IMR-90 (cell line): ENCODE measurements at regions not wholly inside any gene's neighbourhood (a gene's known extent, or its start where the extent isn't known, plus 50 kb on each side); places are given as distances from the start of the nearest gene placed in this dataset.

Experiments
- BHLHE40 ChIP-seq: fragments of 150-350 bp; IDR thresholded peaks from 2 replicates; pipeline ENCODE4 v1.6.1; 2016; ENCODE audit warnings: mild to moderate bottlenecking, low read depth, low read length
- CEBPB ChIP-seq: IDR thresholded peaks from 2 replicates; pipeline ENCODE4 v1.6.1; 2012; ENCODE audit warnings: low read depth, low read length, improper control_type of control experiment
- CHD1 ChIP-seq: IDR thresholded peaks from 2 replicates; pipeline ENCODE4 v1.6.1; 2012; ENCODE audit warnings: low read depth, low read length, improper control_type of control experiment
- CTCF ChIP-seq: conservative IDR thresholded peaks from 2 replicates; pipeline ENCODE4 v1.5.1; 2012; ENCODE audit warnings: mild to moderate bottlenecking, low read depth, low read length, improper control_type of control experiment
- FOS ChIP-seq: fragments of 150-350 bp; IDR thresholded peaks from 2 replicates; pipeline ENCODE4 v1.6.1; 2016; ENCODE audit warnings: low read depth, low read length
- MAFK ChIP-seq: IDR thresholded peaks from 2 replicates; pipeline ENCODE4 v1.6.1; 2012; ENCODE audit warnings: low read depth, low read length, improper control_type of control experiment
- MAZ ChIP-seq: IDR thresholded peaks from 2 replicates; pipeline ENCODE4 v1.6.1; 2012; ENCODE audit warnings: low read depth, mild to moderate bottlenecking, low read length, improper control_type of control experiment, moderate library complexity, borderline replicate concordance
- MXI1 ChIP-seq: IDR thresholded peaks from 2 replicates; pipeline ENCODE4 v1.6.1; 2012; ENCODE audit warnings: low read depth, mild to moderate bottlenecking, low read length, moderate library complexity, borderline replicate concordance
- NFE2L2 ChIP-seq: fragments of 150-350 bp; IDR thresholded peaks from 2 replicates; pipeline ENCODE4 v1.6.1; 2016; ENCODE audit warnings: low read depth, mild to moderate bottlenecking, low read length
- POLR2A ChIP-seq: IDR thresholded peaks from 2 replicates; pipeline ENCODE4 v1.6.1; 2012; ENCODE audit warnings: mild to moderate bottlenecking, low read depth, low read length
- RAD21 ChIP-seq: IDR thresholded peaks from 2 replicates; pipeline ENCODE4 v1.6.1; 2012; ENCODE audit warnings: low read length, improper control_type of control experiment
- RFX5 ChIP-seq: IDR thresholded peaks from 2 replicates; pipeline ENCODE4 v1.8.0; 2012; ENCODE audit warnings: low read depth, mild to moderate bottlenecking, low read length, moderate library complexity
- SMC3 ChIP-seq: fragments of 150-350 bp; IDR thresholded peaks from 2 replicates; pipeline ENCODE4 v1.6.1; 2016; ENCODE audit warnings: low read depth, mild to moderate bottlenecking, antibody characterized with exemption, low read length, moderate library complexity
- USF2 ChIP-seq: fragments of 150-350 bp; IDR thresholded peaks from 2 replicates; pipeline ENCODE4 v1.6.1; 2017; ENCODE audit warnings: mild to moderate bottlenecking, antibody characterized with exemption, low read length, low read depth

- TF ChIP-seq POLR2A (no peak), CTCF (no peak), CHD1 (no peak), MXI1 (no peak), MAFK (no peak), BHLHE40 (no peak), USF2 (no peak), CEBPB (no peak), RAD21 (no peak), MAZ (no peak), NFE2L2 (no peak), RFX5 (no peak), SMC3 (no peak), FOS (no peak)
Measured at GRCh38 chr10:62573929-62574328, 199.8 kb downstream of the ZNF365 start.
